Heart right ventricle (tissue), 16 donors: ENCODE measurements at regions not wholly inside any gene's neighbourhood (a gene's known extent, or its start where the extent isn't known, plus 50 kb on each side); places are given as distances from the start of the nearest gene placed in this dataset.
A peak's percentile ranks its signal among the peaks of the same experiment; 100 is the strongest.

Experiments
- ATAC-seq, 8 donors: fragments of 200-7000 bp; cut with Tn5 transposase; one replicate each; pipeline ENCODE4 v1.9.1; 2020; ENCODE audit warnings: mild to moderate bottlenecking in 8 of 8, moderate library complexity in 8 of 8, moderate number of reproducible peaks in 1 of 8
- DNase-seq, 2 donors: peaks; one replicate each; pipeline ENCODE4 v3.0.0-alpha.2; 2020
- H3K27ac ChIP-seq, 10 donors: fragments of 200-600 bp; sonication (generic) in 2 of 10; one replicate each; pipeline versions ENCODE4 v1.5.0 to v1.8.0; 2020 to 2022; ENCODE audit warnings: mild to moderate bottlenecking in 3 of 10
- H3K27me3 ChIP-seq, 7 donors: fragments of 200-600 bp; one replicate each; pipeline ENCODE4 v1.8.0; 2021 to 2022; ENCODE audit warnings: mild to moderate bottlenecking in 2 of 7
- H3K36me3 ChIP-seq, 9 donors: fragments of 200-600 bp; sonication (generic) in 1 of 9; one replicate each; pipeline versions ENCODE4 v1.5.0 to v1.8.0; 2020 to 2022; ENCODE audit warnings: mild to moderate bottlenecking in 2 of 9
- H3K4me1 ChIP-seq, 9 donors: fragments of 200-600 bp; sonication (generic) in 1 of 9; one replicate each; pipeline versions ENCODE4 v1.5.0 to v1.8.0; 2020 to 2022; ENCODE audit warnings: mild to moderate bottlenecking in 4 of 9
- H3K4me3 ChIP-seq, 10 donors: fragments of 200-600 bp; sonication (generic) in 2 of 10; one replicate each; pipeline versions ENCODE4 v1.5.0 to v1.8.0; 2020 to 2022; ENCODE audit warnings: mild to moderate bottlenecking in 7 of 10, moderate library complexity in 2 of 10
- H3K9me3 ChIP-seq, 11 donors: fragments of 200-600 bp in 10 of 11; sonication (generic) in 2 of 11; one replicate each; pipeline versions ENCODE4 v1.5.0 to v1.8.0; 2013 to 2022; ENCODE audit warnings: mild to moderate bottlenecking in 2 of 11, control low read depth in 1 of 11, moderate library complexity in 1 of 11
- CTCF ChIP-seq, 9 donors: fragments of 200-600 bp; sonication (generic) in 2 of 9; IDR thresholded peaks; one replicate each; pipeline versions ENCODE4 v1.5.0 to v1.8.0; 2021 to 2022; ENCODE audit warnings: antibody characterized with exemption in 9 of 9, mild to moderate bottlenecking in 5 of 9, moderate library complexity in 1 of 9
- WGBS, 2 donors: extraction: QIAGEN DNeasy Blood & Tissue Kit; methylation state at CpG; one replicate each; pipeline ENCODE4 v1.1.7; 2013; ENCODE audit warnings: inconsistent platforms in 1 of 2; 5-methylcytosine and 5-hydroxymethylcytosine counted together
- intact Hi-C, 10 donors: fragments of 100-400 bp; cut with DNase I; formaldehyde crosslinking; loops; one replicate each; pipeline versions ENCODE4 v1.11.1 to v1.14.2; 2022
- donor health status: Arrhythmogenic right ventricular cardiomyopathy.
- donor health status: ischemic (EF 13 %, LVEDD 7.1; RV severe dilation, severe dysfunction).
- donor health status: healthy with polysubstance abuse.
- donor health status: DM: no; HTN: yes; CAD: no.
- donor health status: DM: no; HTN: no; CAD: no.
- donor health status: ischemic (EF 25% LVEDD 6.9; RV normal size, moderate dysfunction).
- donor health status: ischemic (EF 25% LVEDD 5.7; RV mildly dilated, moderate dysfunction).
- donor health status: healthy.
- donor health status: DM: yes; HTN: yes; CAD: no.
- donor health status: Ischemic cardiomyopathy.
- donor health status: ischemic (EF 35%, LVEDD 5.7; RV mildly dilated, moderate dysfunction).
- donor health status: nonischemic (EF 11% LVEDD 7.7; RV severe dilation, severe dysfunction).
- donor health status: DM: yes; HTN: yes; CAD: no.
- donor health status: PGD.
- donor health status: ischemic (EF 29% LVEDD 5.4; RV normal size, mild dysfunction).
- donor health status: nonischemic (EF 23%, LVEDD 6.1; RV moderate dilation, normal function).

DNA sequence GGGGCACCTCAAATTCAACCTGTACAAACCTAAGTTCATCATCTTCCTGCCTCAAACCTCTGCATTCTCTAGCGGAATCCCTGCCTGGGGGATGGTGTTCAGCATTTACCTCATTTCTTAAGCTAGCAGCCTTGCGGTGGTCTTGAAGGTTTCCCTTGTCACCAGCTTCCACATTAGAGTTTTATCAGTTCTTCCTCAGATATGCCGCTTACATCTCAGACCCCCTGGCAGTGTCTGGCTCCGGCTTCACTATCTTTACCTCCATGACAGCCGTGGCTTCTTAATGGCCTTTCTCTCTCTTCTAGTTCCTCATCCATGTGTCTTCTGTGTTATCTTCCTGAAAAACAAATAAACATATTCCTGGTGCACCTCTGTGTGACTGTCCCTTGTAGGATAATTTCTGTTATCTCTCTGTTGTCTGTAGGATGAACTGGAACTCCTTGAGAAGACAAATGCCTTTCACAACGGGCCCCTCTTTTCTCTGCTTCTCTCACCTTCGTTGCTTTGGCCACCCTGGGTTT is 101.1 kb upstream of the BMPER start:
- no peak for TF ChIP-seq CTCF (IDR thresholded peaks at IDR 0.05)
- H3K4me1 ChIP-seq: peaks cover 0 to 24% (median 13%) of the 10 kb centered on the region in 9 donors
- no peak overlapping the region for H3K4me3 ChIP-seq
- no peaks in the 10 kb centered on the region for H3K9me3 ChIP-seq
- no peak for ATAC-seq
- intact Hi-C loops: no loop called here
- DNase-seq: no peak
- no peaks in the 10 kb centered on the region for H3K36me3 ChIP-seq
- WGBS, 2 donors: 87 to 88% methylated on average over 7 of the region's 7 CpGs
- no peak overlapping the region for H3K27ac ChIP-seq
- no peaks in the 10 kb centered on the region for H3K27me3 ChIP-seq

DNA sequence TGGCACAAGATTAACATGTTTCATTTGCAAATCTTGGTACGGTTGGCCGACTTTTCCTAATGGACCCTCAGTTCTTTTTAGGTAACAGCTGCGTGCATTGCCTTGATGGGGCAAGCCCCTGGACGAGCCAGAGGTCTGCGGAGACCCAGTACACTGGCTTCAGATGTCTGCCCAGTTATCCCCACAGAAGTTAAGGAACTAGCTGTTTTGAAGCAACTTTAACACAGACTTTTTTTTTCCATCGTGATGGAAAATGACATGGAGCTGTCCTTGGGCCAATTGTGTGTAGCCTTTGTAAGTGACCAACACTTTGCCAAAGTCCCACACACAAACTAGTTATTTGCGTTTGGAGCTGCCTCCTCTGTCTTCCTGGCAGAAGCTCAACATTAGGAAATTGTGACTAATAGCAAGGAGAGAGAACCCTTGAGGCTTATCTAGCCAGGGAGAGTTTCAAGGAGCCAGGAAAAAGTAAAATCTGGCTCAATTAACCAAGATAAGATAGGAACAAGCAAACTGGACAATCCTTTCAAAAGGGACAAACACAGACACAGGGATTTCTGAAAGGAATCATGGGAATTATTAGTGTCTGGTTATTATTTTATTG is 99.6 kb upstream of the BMPER start:
- H3K4me3 ChIP-seq: no peak overlapping the region
- no peaks in the 10 kb centered on the region for H3K27me3 ChIP-seq
- no peaks in the 10 kb centered on the region for H3K9me3 ChIP-seq
- WGBS, 2 donors: 50 to 54% methylated on average over 7 of the region's 7 CpGs
- peaks cover 0 to 24% (median 13%) of the 10 kb centered on the region in 9 donors for H3K4me1 ChIP-seq
- DNase-seq: peak in 1 of 2 donors; percentile 48
- peak overlapping the region in 2 of 10 donors; percentile 38 to 55 for H3K27ac ChIP-seq
- H3K36me3 ChIP-seq: no peaks in the 10 kb centered on the region
- intact Hi-C loops: no loop called here
- ATAC-seq: peak; percentile 67 to 79 (median 73)
- TF ChIP-seq CTCF (IDR thresholded peaks at IDR 0.05): no peak

- WGBS, 2 donors: 31 to 37% methylated on average over 5 of the region's 5 CpGs
- no peaks in the 10 kb centered on the region for H3K27me3 ChIP-seq
- no peak for TF ChIP-seq CTCF (IDR thresholded peaks at IDR 0.05)
- H3K36me3 ChIP-seq: no peaks in the 10 kb centered on the region
- intact Hi-C loops: no loop called here
- H3K27ac ChIP-seq: peak overlapping the region in 7 of 10 donors; percentile 20 to 63 (median 46)
- peak; percentile 50 to 83 (median 72) for ATAC-seq
- DNase-seq: peak in 1 of 2 donors; percentile 36
- peaks cover 0 to 24% (median 13%) of the 10 kb centered on the region in 9 donors for H3K4me1 ChIP-seq
- no peak overlapping the region for H3K4me3 ChIP-seq
- H3K9me3 ChIP-seq: no peaks in the 10 kb centered on the region
Observed at GRCh38 chr7:33806298-33807154, 98.8 kb upstream of the BMPER start.

- ATAC-seq (peak in 1 of 8 donors; percentile 3), DNase-seq (no peak)
- whole genome bisulfite sequencing, 2 donors: 50 to 69% methylated on average over 5 of the region's 5 CpGs
- Histone ChIP-seq H3K27me3 (no peaks in the 10 kb centered on the region), H3K9me3 (no peaks in the 10 kb centered on the region), H3K4me3 (no peak overlapping the region), H3K36me3 (no peaks in the 10 kb centered on the region), H3K4me1 (peaks cover 0 to 24% (median 13%) of the 10 kb centered on the region in 9 donors), H3K27ac (peak overlapping the region in 6 of 10 donors; percentile 20 to 63 (median 43))
- intact Hi-C loops: no loop called here
- no peak for TF ChIP-seq CTCF (IDR thresholded peaks at IDR 0.05)
Observed at GRCh38 chr7:33807155-33807530, 98.2 kb upstream of the BMPER start.
